Esophagus muscularis mucosa (tissue), 4 donors: ENCODE measurements at regions not wholly inside any gene's neighbourhood (a gene's known extent, or its start where the extent isn't known, plus 50 kb on each side); places are given as distances from the start of the nearest gene placed in this dataset.

Source experiments
- EP300 ChIP-seq: sonication (generic); formaldehyde crosslinking; IDR thresholded peaks from one replicate; pipeline ENCODE4 v1.6.1; 2017; ENCODE audit warnings: antibody characterized with exemption
- POLR2AphosphoS5 ChIP-seq, 2 donors: sonication (generic); formaldehyde crosslinking; IDR thresholded peaks; one replicate each; pipeline ENCODE4 v1.6.1; 2017; ENCODE audit warnings: antibody characterized with exemption in 2 of 2
- TF ChIP-seq, protein P1 (sequence below), 3 experiments: fragments of 200-600 bp in 2 of 3; fragments of 450-650 bp in 1 of 3; sonication (generic) in 2 of 3; IDR thresholded peaks; one replicate each; pipeline ENCODE4 v1.5.1; 2017 to 2019; ENCODE audit warnings: antibody characterized with exemption in 3 of 3, mild to moderate bottlenecking in 2 of 3, moderate library complexity in 1 of 3

DNA sequence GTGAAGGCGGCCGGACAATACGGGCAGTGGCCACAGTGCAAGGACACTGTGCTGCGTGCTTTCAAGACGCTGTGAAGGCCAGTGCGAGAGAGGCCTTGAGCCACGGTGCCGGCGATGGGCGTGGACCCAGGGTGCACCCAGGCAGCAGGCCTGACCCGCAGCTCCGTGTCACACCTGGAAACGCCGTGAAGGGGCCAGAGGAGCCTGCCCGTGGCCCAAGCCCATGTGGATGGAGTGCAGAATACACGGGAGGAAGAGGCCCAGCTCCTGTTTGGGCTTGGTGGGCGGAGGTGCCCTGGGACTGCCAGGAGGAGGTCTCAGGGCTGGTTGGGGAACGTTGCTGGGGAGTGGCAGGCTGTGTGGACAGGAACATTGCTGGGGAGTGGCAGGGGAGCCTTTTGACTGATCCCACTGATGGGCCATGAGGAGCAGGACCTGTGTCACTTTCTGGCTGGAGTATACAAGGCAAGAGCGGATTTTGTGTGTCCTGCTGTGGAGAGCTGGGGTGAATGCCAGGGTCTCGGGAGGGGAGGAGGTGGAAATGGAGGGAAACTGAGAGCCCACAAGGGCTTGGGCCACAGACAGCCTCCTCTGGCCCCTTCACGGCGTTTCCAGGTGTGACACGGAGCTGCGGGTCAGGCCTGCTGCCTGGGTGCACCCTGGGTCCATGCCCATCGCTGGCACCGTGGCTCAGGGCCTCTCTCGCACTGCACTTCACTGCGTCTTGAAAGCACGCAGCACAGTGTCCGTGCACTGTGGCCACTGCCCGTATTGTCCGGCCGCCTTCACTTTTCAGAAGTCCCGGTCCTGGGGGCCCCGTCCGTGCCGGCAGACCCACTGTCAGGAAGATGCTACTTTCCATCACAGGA lies 925.4 kb downstream of the BRD1 start:
- TF ChIP-seq, protein P1, sequence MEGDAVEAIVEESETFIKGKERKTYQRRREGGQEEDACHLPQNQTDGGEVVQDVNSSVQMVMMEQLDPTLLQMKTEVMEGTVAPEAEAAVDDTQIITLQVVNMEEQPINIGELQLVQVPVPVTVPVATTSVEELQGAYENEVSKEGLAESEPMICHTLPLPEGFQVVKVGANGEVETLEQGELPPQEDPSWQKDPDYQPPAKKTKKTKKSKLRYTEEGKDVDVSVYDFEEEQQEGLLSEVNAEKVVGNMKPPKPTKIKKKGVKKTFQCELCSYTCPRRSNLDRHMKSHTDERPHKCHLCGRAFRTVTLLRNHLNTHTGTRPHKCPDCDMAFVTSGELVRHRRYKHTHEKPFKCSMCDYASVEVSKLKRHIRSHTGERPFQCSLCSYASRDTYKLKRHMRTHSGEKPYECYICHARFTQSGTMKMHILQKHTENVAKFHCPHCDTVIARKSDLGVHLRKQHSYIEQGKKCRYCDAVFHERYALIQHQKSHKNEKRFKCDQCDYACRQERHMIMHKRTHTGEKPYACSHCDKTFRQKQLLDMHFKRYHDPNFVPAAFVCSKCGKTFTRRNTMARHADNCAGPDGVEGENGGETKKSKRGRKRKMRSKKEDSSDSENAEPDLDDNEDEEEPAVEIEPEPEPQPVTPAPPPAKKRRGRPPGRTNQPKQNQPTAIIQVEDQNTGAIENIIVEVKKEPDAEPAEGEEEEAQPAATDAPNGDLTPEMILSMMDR (IDR thresholded peaks at IDR 0.05), result no peak
- no peak for TF ChIP-seq EP300
- no peak for TF ChIP-seq POLR2AphosphoS5 (IDR thresholded peaks at IDR 0.05)
